ENCODE measurements at regions not wholly inside any gene's neighbourhood (a gene's known extent, or its start where the extent isn't known, plus 50 kb on each side); places are given as distances from the start of the nearest gene placed in this dataset.
A peak's percentile ranks its signal among the peaks of the same experiment; 100 is the strongest.

GRCh38 chr22:44590291-44590690 lies 92.3 kb upstream of the RTL6 start:
- no peak for DNase-seq

GRCh38 chr22:44589831-44590230 lies 91.8 kb upstream of the RTL6 start:
- DNase-seq = no peak

- no peak for DNase-seq
Measured at GRCh38 chr22:44588348-44588747, 90.3 kb upstream of the RTL6 start.

DNA sequence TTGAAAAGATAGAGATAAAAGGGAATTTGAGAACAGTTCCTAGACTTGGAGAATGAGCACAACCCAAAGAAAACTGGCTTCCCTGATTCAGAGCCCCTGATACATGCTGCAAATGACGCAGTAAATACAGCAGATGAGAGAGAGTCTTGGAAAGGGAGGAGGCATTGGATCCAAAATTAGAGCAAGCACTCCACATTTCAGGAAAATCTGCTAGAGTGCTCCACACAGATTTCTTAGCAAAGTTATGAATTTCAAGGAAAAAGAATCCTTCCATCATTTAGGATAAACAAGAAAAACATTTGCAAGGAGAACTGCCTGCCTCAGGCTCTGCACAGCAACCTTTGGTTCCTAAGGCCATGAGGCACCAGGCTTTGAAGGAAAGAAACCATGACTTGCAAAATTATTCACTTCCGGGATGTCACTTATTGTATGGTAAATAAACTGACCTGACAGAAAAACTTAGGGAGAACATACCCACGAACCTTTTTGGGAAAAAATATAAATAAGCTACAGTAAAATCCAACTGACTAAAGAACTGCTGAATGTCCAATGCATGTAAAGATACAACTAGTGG lies 89.8 kb upstream of the RTL6 start:
- DNase-seq = no peak

DNA sequence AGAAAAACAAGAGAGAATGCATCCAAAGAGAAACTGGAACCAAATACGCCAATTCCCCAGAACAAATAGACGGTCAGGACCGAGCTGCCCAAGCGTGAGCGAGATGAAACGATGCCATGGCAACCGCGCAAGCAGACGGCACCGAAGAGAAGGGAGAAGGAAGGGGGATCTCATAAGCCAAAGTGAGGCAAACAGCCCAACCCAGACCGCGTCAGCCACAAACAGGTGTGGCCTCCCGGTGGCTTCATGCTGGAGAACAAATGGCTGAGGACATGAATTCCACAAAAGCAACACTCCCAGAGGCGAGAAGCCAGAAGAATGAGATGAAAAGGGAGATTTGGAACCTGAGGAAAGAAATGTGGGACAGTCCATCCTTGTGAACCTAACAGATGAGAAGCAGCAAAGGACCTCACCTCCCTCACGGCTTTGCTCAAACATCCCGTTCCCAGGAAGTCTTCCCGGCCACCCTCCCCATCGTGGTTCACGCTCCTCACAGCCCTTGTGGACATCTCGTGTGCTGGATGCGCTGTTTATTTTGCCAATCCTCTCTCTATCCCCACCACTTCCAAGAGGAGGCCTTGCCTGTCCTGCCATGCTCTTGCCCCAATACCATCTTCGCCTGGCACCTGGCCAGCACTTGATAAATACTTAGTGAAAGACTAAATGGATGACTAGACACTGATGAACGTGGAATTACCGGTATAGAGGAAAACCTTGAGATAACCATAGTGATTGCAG lies 89.1 kb upstream of the RTL6 start:
- peak; percentile 76 for DNase-seq

GRCh38 chr22:44586351-44586990 lies 88.4 kb upstream of the RTL6 start:
- DNase-seq = peak; percentile 58

GRCh38 chr22:44585559-44586350 lies 87.7 kb upstream of the RTL6 start:
- no peak for DNase-seq

DNA sequence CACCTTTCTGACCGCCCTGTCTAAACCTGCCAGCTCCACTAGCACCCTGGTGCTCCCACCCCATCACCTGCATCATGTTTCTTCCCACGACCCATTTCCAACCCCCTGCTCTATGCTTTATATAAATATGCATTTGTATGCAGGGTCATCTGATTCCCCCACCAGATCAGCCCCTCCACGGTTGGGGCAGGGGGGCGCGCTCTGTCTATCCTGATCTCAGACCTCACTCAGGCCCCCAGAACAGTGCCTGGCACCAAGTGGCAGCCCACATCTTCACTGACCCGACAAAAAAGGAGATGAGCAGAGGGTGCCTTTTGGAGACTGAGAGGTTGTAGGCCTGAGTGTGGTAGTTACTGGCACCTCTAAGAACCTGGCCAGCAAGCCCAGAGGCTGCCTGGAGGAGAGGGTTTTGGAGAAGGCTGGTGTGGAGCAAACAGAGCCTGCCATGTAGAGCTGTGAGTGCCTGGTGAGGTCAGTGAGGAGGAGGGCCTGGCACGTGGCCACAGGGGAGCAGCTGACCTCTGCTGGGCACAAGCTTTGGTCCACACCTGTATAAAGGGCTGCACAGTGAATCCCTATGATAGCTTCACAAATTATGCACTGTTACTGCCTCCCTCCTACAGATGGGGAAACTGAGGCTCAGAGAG lies 86.3 kb upstream of the RTL6 start:
- no peak for DNase-seq

GRCh38 chr22:44583854-44584253 lies 85.8 kb upstream of the RTL6 start:
- no peak for DNase-seq

- DNase-seq = no peak
Measured at GRCh38 chr22:44583061-44583760, 85.2 kb upstream of the RTL6 start.

- no peak for DNase-seq
Measured at GRCh38 chr22:44582016-44582415, 84.0 kb upstream of the RTL6 start.

- DNase-seq = no peak
Measured at GRCh38 chr22:44581096-44581435, 83.0 kb upstream of the RTL6 start.

DNA sequence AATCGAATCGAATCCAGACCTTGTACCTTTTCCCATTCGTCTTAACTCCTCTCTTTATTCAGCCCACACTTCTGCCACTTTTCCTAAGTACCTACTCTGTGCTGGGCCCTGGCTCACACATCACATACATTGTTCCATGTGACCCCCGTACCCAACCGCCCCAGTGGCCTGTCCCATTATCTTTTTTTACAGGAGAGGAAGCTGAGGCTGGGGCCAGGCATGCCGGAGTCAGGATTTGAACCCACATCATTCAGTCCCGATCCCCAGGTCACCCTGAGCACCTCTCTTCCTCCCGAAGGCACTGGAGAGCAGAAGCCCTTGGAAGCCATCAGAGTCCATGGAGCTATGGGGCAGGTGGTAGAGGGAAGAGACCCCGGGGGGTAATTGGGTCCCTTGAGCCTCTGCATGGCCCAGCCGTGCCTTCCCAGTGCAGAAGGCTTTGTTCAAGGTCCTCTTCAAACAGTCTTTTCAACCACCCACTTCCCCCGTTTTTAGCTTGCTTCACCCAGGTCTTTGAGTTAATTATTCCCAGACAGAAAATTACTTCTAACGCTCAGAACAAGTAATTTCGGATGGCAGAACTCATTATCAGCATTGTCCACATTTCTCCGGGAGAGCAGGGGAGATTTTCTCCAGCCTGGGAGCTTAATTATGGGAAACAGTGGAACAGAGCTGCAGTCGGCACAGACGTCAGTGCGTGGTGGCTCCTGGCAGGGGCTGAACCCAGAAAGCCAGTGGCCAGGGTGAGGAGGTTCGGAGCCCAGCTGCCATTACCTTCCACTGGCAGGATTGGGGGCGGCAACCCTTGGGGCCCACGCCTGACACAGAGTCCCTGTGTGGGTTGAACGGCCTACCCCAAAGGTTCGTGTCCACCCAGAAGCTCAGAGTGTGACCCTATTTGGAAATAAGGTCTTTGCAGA lies 82.4 kb upstream of the RTL6 start:
- DNase-seq = no peak

GRCh38 chr22:44578516-44579230 lies 80.6 kb upstream of the RTL6 start:
- DNase-seq = no peak

DNA sequence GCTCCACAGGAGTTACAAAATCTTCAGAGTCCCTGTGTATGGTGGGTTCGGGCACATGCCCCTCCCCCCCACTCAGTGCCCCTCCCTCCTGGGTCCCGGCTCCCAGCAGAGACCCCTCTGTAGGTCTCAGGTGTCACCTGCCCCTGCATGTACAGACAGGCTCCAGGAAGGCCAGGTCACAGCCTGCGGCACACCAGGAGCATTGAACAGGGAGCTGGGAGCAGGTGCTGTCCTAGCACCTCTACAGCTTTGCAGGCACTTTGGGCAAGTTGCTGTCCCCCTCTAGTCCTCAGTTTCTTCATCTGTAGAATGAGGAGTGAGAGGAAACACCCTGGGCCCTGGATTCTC lies 80.1 kb upstream of the RTL6 start:
- DNase-seq = no peak

- DNase-seq = no peak
Measured at GRCh38 chr22:44577391-44578109, 79.5 kb upstream of the RTL6 start.

DNA sequence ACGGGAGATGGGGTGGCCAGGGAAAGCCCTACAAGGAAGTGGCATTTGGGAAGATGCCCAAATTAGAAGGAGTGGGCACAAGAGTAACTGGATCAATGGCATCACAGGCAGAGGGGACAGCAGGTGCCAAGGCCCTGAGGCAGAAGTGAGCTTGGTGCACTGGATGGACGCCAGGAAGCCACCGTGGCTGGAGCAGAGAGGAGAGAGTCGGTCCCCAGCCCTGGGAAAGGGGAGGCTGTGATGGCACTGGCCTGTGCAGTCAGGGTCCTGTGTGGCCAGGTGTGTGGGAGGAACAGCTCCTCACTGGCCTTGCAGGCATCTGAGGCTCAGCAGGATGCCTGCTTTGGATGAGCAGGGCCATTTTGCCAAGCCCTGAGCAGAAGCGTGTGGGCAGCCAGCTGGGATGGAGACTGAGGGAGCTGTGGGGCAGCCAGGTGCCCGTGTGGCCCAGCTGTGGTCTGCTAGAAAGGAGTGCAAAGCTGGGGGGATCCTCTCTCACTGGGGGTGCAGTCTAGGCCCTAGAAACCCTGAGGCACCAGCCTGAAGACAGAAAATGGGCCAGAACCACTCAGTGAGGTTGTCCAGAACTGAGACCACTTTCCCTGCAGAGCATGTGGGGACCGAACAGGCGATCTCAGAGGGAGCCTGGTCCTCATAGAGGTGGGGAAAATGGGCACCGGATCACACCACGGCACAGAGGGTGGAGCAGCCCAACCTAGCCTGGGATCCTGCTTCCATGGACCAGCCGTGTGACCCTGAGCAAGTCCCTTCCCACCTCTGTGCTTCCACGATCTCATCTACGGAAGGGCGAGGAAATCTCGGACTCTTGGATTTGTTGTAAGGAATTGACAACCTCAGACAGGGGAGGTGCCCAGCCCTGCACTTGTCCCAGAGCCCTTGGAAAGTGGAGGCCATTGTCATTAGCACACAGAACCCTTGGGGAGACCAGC lies 78.6 kb upstream of the RTL6 start:
- DNase-seq = no peak

DNA sequence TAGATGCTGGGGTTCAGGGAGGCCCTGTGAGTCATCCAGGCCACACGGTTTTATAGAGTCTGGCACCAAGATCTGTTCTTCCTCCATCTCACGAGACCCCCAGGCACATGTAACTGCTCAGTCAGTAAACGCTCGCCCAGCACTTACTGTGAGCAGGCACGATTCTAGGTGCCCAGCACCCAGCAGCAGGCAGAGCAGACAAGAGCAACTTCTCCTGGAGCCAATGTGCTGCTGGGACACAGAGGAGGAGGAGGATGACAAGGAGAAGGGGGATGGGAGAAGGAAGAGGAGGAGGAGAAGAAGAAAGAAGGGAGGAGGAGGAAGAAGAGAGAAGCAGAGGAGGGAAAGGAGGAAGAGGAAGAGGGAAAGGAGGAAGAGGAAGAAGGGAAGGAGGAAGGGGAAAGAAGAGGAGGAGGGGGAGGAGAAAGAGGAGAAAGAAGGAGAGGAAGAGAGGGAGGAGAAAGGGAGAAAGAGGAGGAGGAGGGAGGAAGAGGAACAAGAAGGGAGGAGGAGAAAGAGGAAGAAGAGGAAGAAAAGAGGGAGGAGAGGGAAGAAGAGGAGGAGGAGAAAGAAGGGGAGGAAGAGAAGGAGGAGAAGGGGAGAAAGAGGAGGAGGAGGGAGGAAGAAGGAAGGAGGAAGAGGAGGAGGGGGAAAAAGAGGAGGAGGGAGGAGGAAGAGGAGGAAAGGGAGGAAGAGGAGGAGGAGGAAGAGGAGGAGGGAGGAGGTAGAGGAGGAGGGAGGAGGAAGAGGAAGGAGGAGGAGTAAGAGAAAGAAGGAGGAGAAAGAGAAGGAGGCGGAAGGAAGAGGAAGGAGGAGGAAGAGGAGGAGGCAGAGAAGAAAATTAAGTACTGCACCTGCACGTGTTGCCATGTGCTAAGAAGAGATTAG lies 77.6 kb upstream of the RTL6 start:
- DNase-seq = no peak

Data from NCI-H510A treated with DMSO at 0.1 percent for 48 hours (cell line).